Neuron (in vitro differentiated cells): ENCODE measurements at regions not wholly inside any gene's neighbourhood (a gene's known extent, or its start where the extent isn't known, plus 50 kb on each side); places are given as distances from the start of the nearest gene placed in this dataset.
"Not testable (repeated sequence)": the region's sequence is repeated elsewhere in the genome, so short reads cannot be mapped to it uniquely, and the experiment has no call there.

Source experiments
- H2AFZ ChIP-seq: one replicate; pipeline ENCODE4 v1.6.1; 2013; ENCODE audit warnings: low read depth, mild to moderate bottlenecking, inconsistent platforms, low read length, moderate library complexity
- H3K27me3 ChIP-seq: one replicate; pipeline ENCODE4 v1.6.1; 2013; ENCODE audit warnings: low read length; ENCODE audit not compliant: insufficient read depth
- H3K36me3 ChIP-seq: one replicate; pipeline ENCODE4 v1.6.1; 2013; ENCODE audit warnings: low read length; ENCODE audit not compliant: insufficient read depth
- H3K4me1 ChIP-seq: one replicate; pipeline ENCODE4 v1.6.1; 2013; ENCODE audit warnings: low read length; ENCODE audit not compliant: insufficient read depth
- H3K4me3 ChIP-seq: 2 replicates; pipeline ENCODE4 v1.5.1; 2013; ENCODE audit warnings: mild to moderate bottlenecking, low read length, moderate library complexity
- H3K9me3 ChIP-seq: one replicate; pipeline ENCODE4 v1.6.1; 2013; ENCODE audit warnings: low read length

DNA sequence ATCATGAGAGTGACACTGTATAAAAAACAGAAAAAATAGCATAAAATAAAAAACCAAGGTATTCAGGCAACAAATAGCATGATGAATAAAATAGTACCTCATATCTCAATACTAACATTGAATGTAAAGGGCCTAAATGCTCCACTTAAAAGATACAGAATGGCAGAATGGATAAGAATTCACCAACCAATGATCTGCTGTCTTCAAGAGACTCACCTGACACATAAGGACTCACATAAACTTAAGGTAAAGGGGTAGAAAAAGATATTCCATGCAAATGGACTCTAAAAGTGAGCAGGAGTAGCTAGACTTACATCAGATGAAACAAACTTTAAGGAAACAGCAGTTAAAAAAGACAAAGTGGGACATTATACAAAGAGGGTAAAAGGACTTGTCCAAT is 232.4 kb downstream of the RBM26 start:
- H2AFZ ChIP-seq, H3K36me3 ChIP-seq, H3K27me3 ChIP-seq, H3K4me1 ChIP-seq, H3K9me3 ChIP-seq, H3K4me3 ChIP-seq: not testable (repeated sequence)

DNA sequence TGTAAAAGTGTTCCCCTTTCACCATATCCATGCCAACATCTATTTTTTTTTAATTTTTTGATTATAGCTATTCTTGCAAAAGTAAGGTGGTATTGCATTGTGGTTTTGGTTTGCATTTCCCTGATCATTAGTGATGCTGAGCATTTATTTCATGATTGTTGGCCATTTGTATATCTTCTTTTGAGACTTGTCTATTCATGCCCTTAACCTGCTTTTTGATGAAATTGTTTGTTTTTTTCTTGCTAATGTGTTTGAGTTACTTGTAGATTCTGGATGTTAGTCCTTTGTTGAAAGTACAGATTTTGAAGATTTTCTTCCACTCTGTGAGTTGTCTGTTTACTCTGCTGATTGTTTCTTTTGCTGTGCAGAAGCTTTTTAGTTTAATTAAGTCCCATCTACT is 233.1 kb downstream of the RBM26 start:
- not testable (repeated sequence) for H3K36me3 ChIP-seq, H3K4me1 ChIP-seq, H3K27me3 ChIP-seq, H3K9me3 ChIP-seq, H2AFZ ChIP-seq, H3K4me3 ChIP-seq

DNA sequence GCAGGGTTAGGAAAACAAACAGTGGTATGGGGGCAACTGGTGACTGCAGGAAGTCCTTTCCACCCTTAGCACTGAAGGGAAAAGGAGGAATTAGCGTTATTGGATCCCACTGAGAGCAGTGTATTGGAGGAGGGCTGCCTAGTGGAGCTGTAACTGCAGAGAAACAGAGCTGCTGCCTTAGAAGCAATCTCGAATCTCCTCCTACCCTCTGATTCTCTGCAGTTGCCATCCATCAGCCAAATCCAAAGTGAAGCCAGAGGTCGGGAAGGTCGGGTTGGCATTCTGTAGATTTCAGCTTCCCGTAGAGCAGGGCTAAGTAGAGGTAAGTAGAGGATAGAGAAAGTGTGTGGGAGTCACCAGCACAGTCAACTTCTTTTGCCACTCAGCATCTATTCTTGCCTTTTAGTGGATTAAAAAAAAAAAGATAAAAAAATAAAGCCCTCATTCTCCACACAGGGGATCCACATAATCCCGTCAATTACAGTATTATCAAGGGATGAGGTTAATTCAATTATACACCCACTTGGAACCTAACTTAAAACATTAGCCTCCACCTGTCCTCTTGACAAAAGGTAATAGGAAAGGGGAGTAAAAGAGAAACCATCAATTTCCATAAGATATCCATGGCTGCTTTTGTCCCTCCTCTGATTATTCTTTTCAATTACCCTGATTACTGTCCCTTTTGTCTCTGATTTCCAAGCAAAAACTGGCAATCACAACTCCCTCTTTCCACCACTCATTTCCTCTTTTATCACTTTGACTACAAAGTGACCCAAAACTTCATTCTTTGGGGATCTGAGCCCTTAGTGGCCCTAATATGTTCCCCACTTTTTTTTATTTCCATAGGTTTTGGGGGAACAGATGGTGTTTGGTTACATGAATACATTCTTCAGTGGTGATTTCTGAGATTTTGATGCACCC is 234.7 kb downstream of the RBM26 start:
- no peaks in the 10 kb centered on the region for H3K9me3 ChIP-seq

DNA sequence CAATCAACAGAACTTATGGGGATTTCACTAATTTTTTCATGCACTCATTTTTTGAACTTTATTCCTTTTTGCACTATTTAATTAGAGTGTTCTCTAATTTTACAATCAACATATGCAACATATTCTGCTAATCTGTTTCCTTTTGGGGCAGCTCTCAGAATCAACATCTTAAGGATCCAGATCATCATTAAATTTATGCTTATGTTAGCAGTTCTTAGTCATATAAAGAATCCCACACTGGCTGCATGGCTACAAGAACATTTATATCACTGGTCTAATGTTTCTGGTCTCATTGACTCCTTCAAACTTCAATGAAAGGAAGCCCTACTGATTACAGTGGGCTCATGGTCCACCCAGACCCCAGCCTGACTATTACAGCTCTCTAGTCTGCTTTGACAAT is 245.2 kb downstream of the RBM26 start:
- H3K27me3 ChIP-seq, result no peaks in the 10 kb centered on the region
- no peaks in the 10 kb centered on the region for H3K4me1 ChIP-seq
- H3K36me3 ChIP-seq, result no peaks in the 10 kb centered on the region
- no peak overlapping the region for H3K4me3 ChIP-seq
- no peak overlapping the region for H2AFZ ChIP-seq
- no peaks in the 10 kb centered on the region for H3K9me3 ChIP-seq

More for the DNA sequence above, 234.7 kb downstream of the RBM26 start:
- Histone ChIP-seq H3K4me1 (no peaks in the 10 kb centered on the region), H3K4me3 (no peak overlapping the region), H3K36me3 (no peaks in the 10 kb centered on the region), H3K27me3 (no peaks in the 10 kb centered on the region), H2AFZ (no peak overlapping the region)

DNA sequence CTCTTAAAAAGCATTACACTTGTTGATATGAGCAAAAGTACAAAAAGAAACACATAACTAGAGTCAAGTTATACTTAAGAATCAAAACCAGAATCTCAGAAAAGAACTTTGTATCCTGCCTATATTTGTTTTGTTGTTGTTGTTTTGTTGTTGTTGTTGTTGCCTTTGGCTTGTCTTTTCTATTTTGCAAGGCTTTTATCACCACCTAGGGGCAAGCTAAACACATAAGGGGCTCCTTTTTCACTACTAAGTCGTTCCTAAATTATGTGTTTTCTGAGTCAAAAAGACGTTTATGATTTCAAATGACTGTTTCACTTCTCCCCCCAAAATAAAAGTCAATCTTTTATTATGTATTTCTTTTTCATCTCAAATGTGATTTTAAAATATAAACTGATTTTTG is 250.2 kb downstream of the RBM26 start:
- Histone ChIP-seq H3K36me3 (no peaks in the 10 kb centered on the region), H2AFZ (no peak overlapping the region), H3K4me1 (no peaks in the 10 kb centered on the region), H3K4me3 (no peak overlapping the region), H3K27me3 (no peaks in the 10 kb centered on the region), H3K9me3 (no peaks in the 10 kb centered on the region)

DNA sequence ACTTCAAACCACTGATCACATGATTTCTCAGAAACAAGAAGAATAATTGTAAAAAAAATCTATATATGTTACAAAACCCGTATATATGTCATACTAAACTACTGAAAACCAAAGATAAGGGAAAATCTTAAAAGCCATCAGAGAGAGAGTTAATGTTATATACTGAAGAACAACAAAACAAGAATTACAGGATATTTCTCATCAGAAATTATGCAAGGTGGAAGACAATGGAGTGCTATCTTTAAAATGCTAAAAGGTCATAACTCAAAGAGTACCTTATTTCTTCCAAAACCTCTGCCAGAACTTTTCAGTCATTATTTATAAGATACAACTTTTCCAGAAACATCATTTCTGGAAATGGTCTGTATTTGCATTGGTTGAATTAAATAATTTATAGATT is 256.8 kb downstream of the RBM26 start:
- H3K27me3 ChIP-seq, result no peaks in the 10 kb centered on the region
- H3K4me1 ChIP-seq, result no peaks in the 10 kb centered on the region
- H3K4me3 ChIP-seq, result no peak overlapping the region
- no peaks in the 10 kb centered on the region for H3K9me3 ChIP-seq
- no peak overlapping the region for H2AFZ ChIP-seq
- H3K36me3 ChIP-seq, result no peaks in the 10 kb centered on the region

DNA sequence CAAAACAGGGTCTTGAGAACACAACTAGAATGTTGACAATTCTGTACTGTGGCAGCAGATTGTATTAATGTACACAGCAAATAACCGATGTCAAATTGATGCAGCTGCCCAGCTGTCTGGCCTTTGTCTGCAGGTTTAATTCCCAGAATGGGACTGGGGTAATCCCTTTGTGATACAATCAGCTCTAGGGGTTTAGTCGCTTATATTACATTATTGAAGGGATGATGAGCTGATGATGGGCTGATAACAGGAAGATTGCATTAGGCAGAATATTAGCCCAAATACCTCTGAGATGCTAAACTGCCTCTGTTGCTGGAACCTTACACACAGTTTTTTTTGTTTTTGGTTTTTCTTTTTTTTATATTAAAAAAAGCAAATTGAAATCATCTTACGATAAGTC is 265.0 kb downstream of the RBM26 start:
- Histone ChIP-seq H3K9me3 (no peaks in the 10 kb centered on the region), H3K36me3 (no peaks in the 10 kb centered on the region), H3K27me3 (no peaks in the 10 kb centered on the region), H2AFZ (no peak overlapping the region), H3K4me1 (no peaks in the 10 kb centered on the region), H3K4me3 (no peak overlapping the region)

DNA sequence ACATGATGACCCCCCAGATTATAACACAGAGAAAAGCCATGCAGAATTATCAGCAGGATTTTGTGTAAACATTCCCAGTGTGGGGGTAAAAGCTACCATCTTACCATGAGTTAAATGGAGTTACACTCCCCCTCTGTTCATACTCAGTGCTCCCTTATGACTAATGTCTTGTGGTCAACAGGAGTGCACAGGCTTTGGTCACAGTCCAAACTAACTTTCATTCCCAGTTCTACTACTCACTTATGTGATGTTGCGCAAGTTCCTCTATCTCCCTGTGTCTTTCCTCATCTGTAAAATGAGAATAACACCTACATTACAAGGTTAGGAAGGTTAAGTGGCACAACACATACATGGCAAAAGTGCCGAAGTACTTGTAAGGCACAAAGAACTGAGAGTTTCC is 277.9 kb downstream of the RBM26 start:
- Histone ChIP-seq H3K9me3 (no peaks in the 10 kb centered on the region), H3K4me3 (no peak overlapping the region)

DNA sequence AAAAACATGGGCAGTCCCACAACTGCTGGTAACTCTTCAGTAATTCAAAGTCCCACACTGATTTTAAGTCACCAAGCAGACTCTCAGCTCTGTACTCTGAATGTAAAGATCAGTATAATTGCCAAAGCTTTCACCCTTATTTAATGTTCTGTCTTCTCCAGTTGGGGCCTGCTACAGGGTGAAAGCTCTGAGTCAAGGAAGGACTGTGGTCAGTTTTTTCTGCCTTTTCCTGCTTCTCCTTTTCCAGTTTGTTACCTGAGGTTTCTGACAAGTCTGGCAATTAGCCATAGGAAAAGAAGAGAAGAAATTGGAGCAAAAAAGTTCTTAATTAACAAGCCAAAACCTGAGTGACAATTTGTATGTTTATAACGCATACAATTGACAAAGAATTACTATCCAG is 279.3 kb downstream of the RBM26 start:
- Histone ChIP-seq H3K36me3 (no peaks in the 10 kb centered on the region), H3K27me3 (no peaks in the 10 kb centered on the region), H3K4me1 (no peaks in the 10 kb centered on the region), H2AFZ (no peak overlapping the region), H3K4me3 (no peak overlapping the region), H3K9me3 (no peaks in the 10 kb centered on the region)

More for the DNA sequence above, 277.9 kb downstream of the RBM26 start:
- H3K36me3 ChIP-seq, result no peaks in the 10 kb centered on the region
- H3K4me1 ChIP-seq, result no peaks in the 10 kb centered on the region
- no peak overlapping the region for H2AFZ ChIP-seq
- H3K27me3 ChIP-seq, result no peaks in the 10 kb centered on the region

DNA sequence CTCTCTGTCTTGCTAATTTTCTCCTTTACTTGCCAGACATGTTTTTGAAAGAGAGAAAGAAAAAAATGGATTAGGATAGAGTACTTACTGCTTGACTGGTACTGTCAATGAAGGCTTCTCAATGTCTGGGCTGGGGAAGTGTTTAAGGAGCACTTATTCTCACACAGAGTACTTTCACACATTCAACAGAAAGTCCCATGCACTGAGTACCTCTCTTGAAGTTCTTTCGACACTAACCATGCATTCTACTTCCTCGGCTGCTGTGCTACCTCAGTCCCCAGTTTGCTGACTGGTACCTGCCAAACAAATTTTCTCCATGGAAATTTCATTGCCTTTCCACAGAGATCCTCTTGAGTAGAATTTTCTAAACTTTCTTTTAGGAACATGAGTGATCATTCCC is 281.9 kb downstream of the RBM26 start:
- no peaks in the 10 kb centered on the region for H3K4me1 ChIP-seq
- no peaks in the 10 kb centered on the region for H3K36me3 ChIP-seq
- H3K9me3 ChIP-seq, result no peaks in the 10 kb centered on the region
- no peak overlapping the region for H2AFZ ChIP-seq
- no peaks in the 10 kb centered on the region for H3K27me3 ChIP-seq
- H3K4me3 ChIP-seq, result no peak overlapping the region

DNA sequence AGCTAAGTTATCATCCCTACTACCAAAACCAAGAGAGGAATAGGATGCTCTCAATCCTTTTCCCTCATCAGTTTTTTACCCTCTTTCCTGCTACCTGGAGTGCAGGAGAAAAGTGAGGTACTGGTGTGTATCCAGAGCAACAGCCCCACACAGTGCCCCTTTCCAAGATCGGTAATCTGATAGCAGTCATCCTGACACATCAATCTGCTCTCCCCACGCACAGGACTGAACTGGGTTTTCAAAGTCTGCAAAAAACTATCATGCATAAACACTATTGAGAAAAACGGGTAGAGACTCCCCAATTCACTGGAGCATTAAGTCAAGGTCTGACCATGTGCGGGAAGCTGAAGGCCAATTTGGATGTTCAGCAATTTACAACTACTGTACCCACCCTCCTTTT is 284.8 kb downstream of the RBM26 start:
- no peaks in the 10 kb centered on the region for H3K4me1 ChIP-seq

DNA sequence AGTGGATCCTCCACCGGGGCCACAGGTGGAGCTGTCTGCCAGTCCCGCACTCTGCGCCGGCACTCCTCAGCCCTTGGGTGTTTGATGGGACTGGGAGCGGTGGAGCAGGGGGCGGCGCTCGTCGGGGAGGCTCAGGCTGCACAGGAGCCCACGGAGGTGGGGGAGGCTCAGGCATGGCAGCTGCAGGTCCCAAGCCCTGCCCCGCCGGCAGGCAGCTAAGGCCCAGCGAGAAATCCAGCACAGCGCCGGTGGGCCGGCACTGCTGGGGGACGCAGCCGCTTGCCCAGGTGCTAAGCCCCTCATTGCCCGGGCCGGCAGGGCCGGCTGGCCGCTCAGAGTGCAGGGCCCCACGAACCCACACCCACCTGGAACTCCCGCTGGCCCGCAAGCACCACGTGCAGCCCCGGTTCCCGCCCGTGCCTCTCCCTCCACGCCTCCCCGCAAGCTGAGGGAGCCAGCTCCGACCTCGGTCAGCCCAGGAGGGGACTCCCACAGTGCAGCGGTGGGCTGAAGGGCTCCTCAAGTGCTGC is 286.4 kb downstream of the RBM26 start:
- no peaks in the 10 kb centered on the region for H3K9me3 ChIP-seq
- H3K36me3 ChIP-seq, result no peaks in the 10 kb centered on the region
- H3K4me3 ChIP-seq, result no peak overlapping the region
- H3K4me1 ChIP-seq, result no peaks in the 10 kb centered on the region
- no peaks in the 10 kb centered on the region for H3K27me3 ChIP-seq
- no peak overlapping the region for H2AFZ ChIP-seq

More for the DNA sequence above, 284.8 kb downstream of the RBM26 start:
- Histone ChIP-seq H3K4me3 (no peak overlapping the region), H2AFZ (no peak overlapping the region), H3K27me3 (no peaks in the 10 kb centered on the region), H3K9me3 (no peaks in the 10 kb centered on the region), H3K36me3 (no peaks in the 10 kb centered on the region)

DNA sequence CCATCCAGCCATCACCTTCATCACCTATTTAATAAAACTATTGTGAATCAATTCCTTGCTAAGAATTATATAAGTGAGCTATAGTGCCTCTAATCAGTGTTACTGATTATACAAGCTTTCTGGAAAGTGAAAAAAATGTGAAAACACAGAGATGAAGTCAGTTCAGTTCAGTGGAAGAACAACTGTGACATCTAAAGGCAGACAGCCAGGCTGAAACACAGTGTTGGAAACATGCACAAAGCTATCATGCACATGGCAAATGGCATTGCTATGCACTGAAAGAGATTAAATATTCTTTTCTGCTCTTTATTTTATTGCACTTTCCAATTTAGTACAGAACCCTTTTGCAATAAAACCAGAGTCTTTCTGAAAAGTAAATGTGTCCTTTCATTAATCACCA is 294.0 kb downstream of the RBM26 start:
- Histone ChIP-seq H3K9me3 (no peaks in the 10 kb centered on the region), H3K4me3 (no peak overlapping the region), H3K27me3 (no peaks in the 10 kb centered on the region), H3K36me3 (no peaks in the 10 kb centered on the region), H3K4me1 (no peaks in the 10 kb centered on the region), H2AFZ (no peak overlapping the region)
